Memory B cell (primary cell): ENCODE measurements at regions not wholly inside any gene's neighbourhood (a gene's known extent, or its start where the extent isn't known, plus 50 kb on each side); places are given as distances from the start of the nearest gene placed in this dataset.
A peak's percentile ranks its signal among the peaks of the same experiment; 100 is the strongest.
"Not testable (repeated sequence)": the region's sequence is repeated elsewhere in the genome, so short reads cannot be mapped to it uniquely, and the experiment has no call there.

Experiments used
- ATAC-seq: fragments of 150-1000 bp; cut with Tn5 transposase; 2 replicates; pipeline ENCODE4 v1.10.0; 2021; ENCODE audit warnings: low read depth, mild to moderate bottlenecking, moderate library complexity
- DNase-seq, 2 donors: peaks; one replicate each; pipeline ENCODE4 v3.0.0; 2022; ENCODE audit warnings: low spot score in 2 of 2
- H3K27ac Mint-ChIP-seq: one replicate; pipeline ENCODE4 v1.8.0; 2022; ENCODE audit warnings: mild to moderate bottlenecking, moderate library complexity, mixed read lengths
- H3K27me3 Mint-ChIP-seq: one replicate; pipeline ENCODE4 v1.8.0; 2022; ENCODE audit warnings: mixed read lengths
- H3K36me3 Mint-ChIP-seq: one replicate; pipeline ENCODE4 v1.8.0; 2022; ENCODE audit warnings: mild to moderate bottlenecking, mixed read lengths
- H3K4me1 Mint-ChIP-seq: one replicate; pipeline ENCODE4 v1.8.0; 2022; ENCODE audit warnings: mixed read lengths
- H3K4me3 Mint-ChIP-seq: one replicate; pipeline ENCODE4 v1.8.0; 2022; ENCODE audit warnings: mild to moderate bottlenecking, moderate library complexity, mixed read lengths
- H3K9me3 Mint-ChIP-seq: one replicate; pipeline ENCODE4 v1.8.0; 2022; ENCODE audit warnings: mixed read lengths

GRCh38 chrX:65971151-65971550, 68.7 kb downstream of the VSIG4 start:
- Mint-ChIP-seq H3K27me3 (no peaks in the 10 kb centered on the region), H3K9me3 (no peaks in the 10 kb centered on the region), H3K27ac (no peak overlapping the region), H3K4me1 (peaks cover 7% of the 10 kb centered on the region), H3K4me3 (no peak overlapping the region), H3K36me3 (no peaks in the 10 kb centered on the region)
- no peak for ATAC-seq
- no peak for DNase-seq

DNA sequence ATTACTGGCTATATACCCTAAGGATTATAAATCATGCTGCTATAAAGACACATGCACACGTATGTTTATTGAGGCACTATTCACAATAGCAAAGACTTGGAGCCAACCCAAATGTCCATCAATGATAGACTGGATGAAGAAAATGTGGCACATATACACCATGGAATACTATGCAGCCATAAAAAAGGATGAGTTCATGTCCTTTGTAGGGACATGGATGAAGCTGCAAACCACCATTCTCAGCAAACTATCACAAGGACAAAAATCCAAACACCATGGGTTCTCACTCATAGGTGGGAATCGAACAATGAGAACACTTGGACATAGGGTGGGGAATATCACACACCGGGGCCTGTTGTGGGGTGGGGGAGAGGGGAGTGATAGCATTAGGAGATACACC, 72.7 kb downstream of the VSIG4 start:
- not testable (repeated sequence) for H3K27ac Mint-ChIP-seq, DNase-seq, H3K27me3 Mint-ChIP-seq, H3K9me3 Mint-ChIP-seq, H3K36me3 Mint-ChIP-seq, ATAC-seq, H3K4me1 Mint-ChIP-seq, H3K4me3 Mint-ChIP-seq

- DNase-seq (no peak), ATAC-seq (no peak)
- Mint-ChIP-seq H3K27me3 (peaks cover 1% of the 10 kb centered on the region), H3K4me3 (no peak overlapping the region), H3K36me3 (peaks cover 2% of the 10 kb centered on the region), H3K27ac (no peak overlapping the region), H3K4me1 (no peaks in the 10 kb centered on the region), H3K9me3 (peaks cover 4% of the 10 kb centered on the region)
These were observed 78.2 kb downstream of the VSIG4 start for GRCh38 chrX:65961714-65962113.

DNA sequence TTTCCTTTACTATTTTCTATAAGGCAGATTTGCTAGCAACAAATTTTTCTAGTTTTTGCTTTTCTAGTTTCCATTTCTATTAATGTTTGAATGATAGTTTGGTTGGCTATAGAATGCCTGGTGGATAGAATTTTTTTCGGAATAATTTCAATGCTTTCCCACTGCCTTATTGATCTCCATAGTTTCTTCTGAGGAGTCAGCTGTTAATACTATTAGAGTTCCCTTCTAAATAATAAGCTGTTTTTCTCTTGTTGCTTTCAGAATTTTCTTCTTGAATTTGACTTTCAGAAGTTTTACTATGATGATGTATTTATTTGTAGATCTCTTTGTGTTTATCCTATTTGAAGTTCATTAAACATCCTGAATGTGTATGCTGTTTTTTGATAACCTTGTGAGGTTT, 91.8 kb downstream of the VSIG4 start:
- Mint-ChIP-seq H3K9me3 (peaks cover 10% of the 10 kb centered on the region), H3K27ac (no peak overlapping the region), H3K27me3 (no peaks in the 10 kb centered on the region), H3K4me1 (peaks cover 2% of the 10 kb centered on the region), H3K36me3 (peaks cover 7% of the 10 kb centered on the region), H3K4me3 (no peak overlapping the region)
- DNase-seq (no peak), ATAC-seq (no peak)

DNA sequence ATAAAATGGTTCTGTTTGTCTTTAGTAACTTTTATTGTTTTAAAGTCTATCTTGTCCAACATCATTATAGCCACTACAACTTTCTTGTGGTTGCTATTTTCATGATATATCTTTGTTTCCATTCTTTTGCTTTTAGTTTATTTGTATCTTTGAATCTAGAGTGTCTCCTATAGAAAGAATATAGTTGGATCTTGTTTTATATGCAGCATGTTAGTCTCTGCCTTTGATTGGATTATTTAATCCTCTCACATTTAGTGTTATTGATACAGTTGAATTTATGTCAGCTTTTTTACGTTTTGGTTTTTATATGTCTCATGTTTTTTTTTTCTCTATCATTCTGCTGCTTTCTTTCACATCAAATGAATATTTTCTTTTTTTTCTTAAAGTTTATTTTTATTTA, 98.1 kb downstream of the VSIG4 start:
- H3K9me3 Mint-ChIP-seq = peaks cover 7% of the 10 kb centered on the region
- DNase-seq = no peak
- no peak overlapping the region for H3K27ac Mint-ChIP-seq
- no peak overlapping the region for H3K4me3 Mint-ChIP-seq
- H3K27me3 Mint-ChIP-seq = no peaks in the 10 kb centered on the region
- H3K36me3 Mint-ChIP-seq = peaks cover 2% of the 10 kb centered on the region
- ATAC-seq = no peak
- H3K4me1 Mint-ChIP-seq = no peaks in the 10 kb centered on the region

DNA sequence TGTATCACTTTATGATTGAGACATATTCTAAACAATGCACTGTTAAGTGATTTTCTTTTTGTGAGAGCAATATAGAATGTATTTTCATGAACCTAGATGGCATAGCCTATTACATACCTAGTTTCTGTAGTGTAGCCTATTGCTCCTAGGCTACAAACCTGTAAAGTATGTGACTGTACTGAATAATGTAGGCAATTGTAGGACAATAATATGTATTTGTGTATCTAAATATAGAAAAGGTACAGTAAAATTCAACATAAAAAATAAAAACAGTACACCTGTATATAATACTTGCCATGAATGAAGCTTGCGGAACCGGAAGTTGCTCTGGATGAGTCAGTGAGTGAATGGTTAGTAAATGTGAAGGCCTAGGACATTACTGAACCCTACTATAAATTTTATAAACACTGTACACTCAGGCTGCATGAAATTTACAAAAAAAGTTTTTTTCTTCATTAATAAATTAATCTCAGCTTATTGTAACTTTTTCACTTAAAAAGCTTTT, 106.7 kb downstream of the VSIG4 start:
- Mint-ChIP-seq H3K27me3 (no peaks in the 10 kb centered on the region), H3K4me3 (no peak overlapping the region), H3K4me1 (peaks cover 5% of the 10 kb centered on the region), H3K27ac (no peak overlapping the region), H3K36me3 (peaks cover 4% of the 10 kb centered on the region), H3K9me3 (peaks cover 3% of the 10 kb centered on the region)
- ATAC-seq (no peak), DNase-seq (no peak)

DNA sequence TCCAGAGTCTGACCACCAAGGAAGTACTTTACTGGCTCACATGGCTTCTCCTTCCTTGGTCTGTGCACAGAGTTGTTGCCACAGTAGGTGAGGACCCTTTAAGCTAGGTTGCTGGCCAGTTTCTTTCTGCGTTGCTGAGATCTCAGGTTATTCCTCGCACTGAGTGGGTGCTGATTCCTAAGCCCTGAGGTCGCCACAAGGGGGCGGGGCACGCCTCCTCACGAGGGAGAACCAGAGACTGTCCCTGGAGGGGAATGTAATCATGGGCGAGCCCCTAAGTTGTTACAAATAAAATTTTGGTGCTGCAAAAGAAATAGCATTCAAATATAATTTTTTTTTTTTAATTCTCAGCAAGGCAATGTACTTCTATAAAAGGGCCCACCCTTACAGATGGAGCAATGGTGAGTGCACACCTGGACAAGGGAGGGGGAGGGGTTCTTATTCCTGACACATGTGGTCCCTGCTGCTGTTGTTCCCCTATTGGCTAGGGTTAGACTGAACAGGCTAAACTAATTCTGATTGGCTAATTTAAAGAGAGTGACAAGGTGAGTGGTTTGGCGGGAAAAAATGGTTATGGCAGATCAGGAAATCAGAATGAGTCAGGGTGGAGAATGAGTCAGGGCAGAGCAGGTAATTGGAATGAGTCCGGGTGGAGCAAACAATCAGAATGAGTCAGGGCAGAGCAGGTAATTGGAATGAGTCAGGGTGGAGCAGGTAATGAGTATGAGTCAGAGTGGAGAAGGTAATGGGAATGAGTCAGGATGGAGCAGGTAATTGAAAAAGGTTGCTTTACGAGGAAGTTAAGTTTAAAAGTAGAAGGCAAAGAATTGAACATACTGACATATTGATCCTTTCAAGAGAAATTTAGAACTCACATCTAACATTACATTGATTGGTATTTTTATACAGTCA, 107.5 kb downstream of the VSIG4 start:
- Mint-ChIP-seq H3K36me3 (peaks cover 4% of the 10 kb centered on the region), H3K27me3 (no peaks in the 10 kb centered on the region), H3K27ac (no peak overlapping the region), H3K4me3 (no peak overlapping the region), H3K4me1 (peaks cover 6% of the 10 kb centered on the region), H3K9me3 (peaks cover 3% of the 10 kb centered on the region)
- DNase-seq (no peak), ATAC-seq (no peak)

- no peak overlapping the region for H3K27ac Mint-ChIP-seq
- peaks cover 19% of the 10 kb centered on the region for H3K4me1 Mint-ChIP-seq
- ATAC-seq (no peak), DNase-seq (no peak)
- no peak overlapping the region for H3K4me3 Mint-ChIP-seq
- peaks cover 4% of the 10 kb centered on the region for H3K36me3 Mint-ChIP-seq
- H3K27me3 Mint-ChIP-seq = no peaks in the 10 kb centered on the region
- peaks cover 3% of the 10 kb centered on the region for H3K9me3 Mint-ChIP-seq
These were observed 111.4 kb downstream of the VSIG4 start for GRCh38 chrX:65928522-65928921.

DNA sequence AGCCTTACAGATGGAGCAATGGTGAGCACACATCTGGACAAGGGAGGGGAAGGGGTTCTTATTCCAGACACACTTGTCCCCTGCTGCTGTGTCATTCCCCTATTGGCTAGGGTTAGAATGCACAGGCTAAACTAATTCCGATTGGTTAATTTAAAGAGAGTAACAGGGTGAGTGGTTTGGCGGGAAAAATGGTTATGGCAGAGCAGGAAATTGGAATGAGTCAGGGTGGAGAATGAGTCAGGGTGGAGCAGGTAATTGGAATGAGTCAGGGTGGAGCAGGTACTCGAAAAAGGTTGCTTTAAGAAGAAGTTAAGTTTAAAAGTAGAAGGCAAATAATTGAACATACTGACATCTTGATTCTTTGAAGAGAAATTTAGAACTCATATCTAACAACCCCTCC, 112.5 kb downstream of the VSIG4 start:
- not testable (repeated sequence) for H3K27ac Mint-ChIP-seq, H3K36me3 Mint-ChIP-seq, ATAC-seq, H3K9me3 Mint-ChIP-seq, H3K4me3 Mint-ChIP-seq, H3K27me3 Mint-ChIP-seq, DNase-seq
- H3K4me1 Mint-ChIP-seq = peaks cover 26% of the 10 kb centered on the region

DNA sequence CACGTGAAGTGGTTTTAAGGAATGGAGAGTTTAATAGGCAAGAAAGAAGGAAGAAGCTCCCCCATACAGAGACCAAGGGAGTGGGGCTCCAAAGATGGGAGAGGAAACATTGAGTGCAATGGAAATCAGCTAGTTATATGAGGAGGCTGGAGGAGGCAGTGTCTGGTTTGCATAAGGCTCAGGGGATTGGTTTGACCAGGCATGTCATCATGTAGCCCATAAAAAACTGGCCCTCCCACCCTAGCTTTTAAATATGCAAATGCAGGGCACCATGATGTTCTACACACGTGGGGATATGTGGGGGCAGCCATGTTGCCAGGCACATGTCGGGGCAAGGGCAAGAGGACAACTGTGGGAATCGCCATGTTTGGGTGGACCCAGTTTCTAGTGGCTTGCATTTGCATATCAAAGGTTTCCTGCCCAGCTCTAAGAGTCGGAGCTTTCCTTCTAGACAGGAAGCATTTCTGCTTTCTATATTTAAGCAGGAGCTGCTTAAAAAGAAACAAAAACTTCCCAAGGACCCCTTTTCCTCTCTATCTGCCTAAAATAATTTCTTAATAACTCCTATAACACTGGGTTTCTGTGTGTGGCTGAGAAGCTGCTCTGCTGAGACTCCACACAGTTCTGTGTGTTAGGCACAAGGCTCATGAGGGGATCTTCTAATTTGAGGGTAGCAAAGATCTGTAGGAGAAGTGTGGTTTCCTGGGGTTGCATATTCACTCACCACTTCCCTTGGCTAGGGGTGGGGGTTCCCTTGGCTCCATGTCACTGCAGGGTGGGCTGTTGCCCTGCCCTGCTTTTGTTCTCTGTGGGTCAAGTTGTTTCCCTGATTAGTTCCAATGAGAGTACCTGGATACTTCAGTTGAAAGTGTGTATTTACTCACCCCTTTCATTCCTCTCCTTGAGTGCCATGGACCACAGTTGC, 113.5 kb downstream of the VSIG4 start:
- Mint-ChIP-seq H3K27me3 (no peaks in the 10 kb centered on the region), H3K4me3 (peak overlapping the region; percentile 57), H3K4me1 (peaks cover 28% of the 10 kb centered on the region), H3K27ac (peak overlapping the region; percentile 28), H3K36me3 (no peaks in the 10 kb centered on the region), H3K9me3 (no peaks in the 10 kb centered on the region)
- DNase-seq = peak in 1 of 2 donors; percentile 4
- ATAC-seq = peak; percentile 85

- no peak for ATAC-seq
- no peak for DNase-seq
- Mint-ChIP-seq H3K4me3 (no peak overlapping the region), H3K36me3 (no peaks in the 10 kb centered on the region), H3K9me3 (no peaks in the 10 kb centered on the region), H3K27me3 (no peaks in the 10 kb centered on the region), H3K4me1 (peaks cover 31% of the 10 kb centered on the region), H3K27ac (peak overlapping the region; percentile 28)
These were observed 114.3 kb downstream of the VSIG4 start for GRCh38 chrX:65925592-65925991.

DNA sequence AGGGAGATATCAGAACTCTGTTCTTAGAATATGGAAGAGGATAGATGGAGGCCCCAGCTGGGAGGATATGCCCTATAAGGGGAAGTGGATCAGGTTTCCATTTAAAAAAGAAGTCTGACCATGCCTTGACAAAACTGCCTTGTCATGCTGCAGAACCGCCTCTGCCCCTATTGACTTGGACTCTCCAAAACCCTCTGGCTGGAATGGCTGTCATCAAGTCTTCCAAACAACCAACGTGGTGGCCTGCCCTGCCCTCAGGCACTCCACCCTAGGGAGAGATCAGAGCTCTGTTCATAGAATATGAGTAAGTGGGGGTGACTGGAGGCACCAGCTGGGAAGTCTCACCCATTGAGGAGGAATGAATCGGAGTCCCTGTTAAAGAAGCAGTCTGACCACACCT, 114.9 kb downstream of the VSIG4 start:
- DNase-seq (no peak), ATAC-seq (no peak)
- H3K9me3 Mint-ChIP-seq = no peaks in the 10 kb centered on the region
- H3K27ac Mint-ChIP-seq = no peak overlapping the region
- H3K4me3 Mint-ChIP-seq = no peak overlapping the region
- no peaks in the 10 kb centered on the region for H3K36me3 Mint-ChIP-seq
- no peaks in the 10 kb centered on the region for H3K27me3 Mint-ChIP-seq
- peaks cover 33% of the 10 kb centered on the region for H3K4me1 Mint-ChIP-seq

GRCh38 chrX:65921363-65921762, 118.5 kb downstream of the VSIG4 start:
- Mint-ChIP-seq H3K9me3 (peaks cover 4% of the 10 kb centered on the region), H3K27me3 (no peaks in the 10 kb centered on the region), H3K27ac (no peak overlapping the region), H3K36me3 (peaks cover 2% of the 10 kb centered on the region), H3K4me3 (no peak overlapping the region), H3K4me1 (peaks cover 30% of the 10 kb centered on the region)
- DNase-seq (no peak), ATAC-seq (no peak)

DNA sequence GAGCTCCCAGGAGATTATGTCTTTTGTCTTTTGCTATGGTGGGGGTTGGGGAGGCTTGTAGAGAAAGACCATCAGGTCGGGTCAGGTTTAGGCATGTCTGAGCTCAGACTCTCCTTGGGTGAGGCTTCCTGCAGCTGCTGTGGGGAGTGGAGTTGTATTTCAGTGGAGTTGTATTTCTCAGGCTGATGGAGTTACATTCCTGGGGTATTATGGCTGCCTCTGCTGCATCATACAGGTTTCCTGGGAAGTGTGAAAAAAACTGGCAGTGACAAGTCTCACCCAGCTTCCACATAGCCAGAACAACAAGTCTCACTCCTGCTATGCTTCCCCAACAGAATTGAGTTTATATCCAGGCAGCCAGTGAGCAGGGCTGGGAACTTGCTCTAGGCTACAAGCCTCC, 119.3 kb downstream of the VSIG4 start:
- Mint-ChIP-seq H3K4me1 (peaks cover 25% of the 10 kb centered on the region), H3K36me3 (peaks cover 2% of the 10 kb centered on the region), H3K27ac (no peak overlapping the region), H3K27me3 (no peaks in the 10 kb centered on the region), H3K4me3 (no peak overlapping the region), H3K9me3 (peaks cover 4% of the 10 kb centered on the region)
- DNase-seq = no peak
- no peak for ATAC-seq
